Liver (tissue), 3 donors: ENCODE measurements at regions not wholly inside any gene's neighbourhood (a gene's known extent, or its start where the extent isn't known, plus 50 kb on each side); places are given as distances from the start of the nearest gene placed in this dataset.

Source experiments
- CTCF ChIP-seq: fragments of 150-350 bp; IDR thresholded peaks from 2 replicates; pipeline ENCODE4 v1.5.1; 2017; ENCODE audit warnings: improper control_type of control experiment, low read depth, low read length; ENCODE audit not compliant: missing input control
- EGR1 ChIP-seq, 2 donors: IDR thresholded peaks; 2 replicates each; pipeline ENCODE4 v1.6.1; 2016 to 2018; ENCODE audit warnings: antibody characterized with exemption in 2 of 2, low read depth in 2 of 2
- MAX ChIP-seq: IDR thresholded peaks from 2 replicates; pipeline ENCODE4 v1.6.1; 2016; ENCODE audit warnings: antibody characterized with exemption
- RXRA ChIP-seq, 2 donors: IDR thresholded peaks; 2 replicates each; pipeline ENCODE4 v1.6.1; 2017 to 2018; ENCODE audit warnings: antibody characterized with exemption in 2 of 2, mild to moderate bottlenecking in 1 of 2
- ZBTB33 ChIP-seq: IDR thresholded peaks from 2 replicates; pipeline ENCODE4 v1.6.1; 2016; ENCODE audit warnings: antibody characterized with exemption
- donor health status: healthy.
- donor health status: healthy.

GRCh38 chr22:45073064-45073463, 63.3 kb upstream of the PHF21B start:
- no peak for TF ChIP-seq MAX
- no peak for TF ChIP-seq CTCF
- no peak for TF ChIP-seq ZBTB33
- TF ChIP-seq RXRA (IDR thresholded peaks at IDR 0.05): no peak
- no peak for TF ChIP-seq EGR1 (IDR thresholded peaks at IDR 0.05; ENCODE audit: low read depth in 2 of 2)
